WI38 (cell line): ENCODE measurements at regions not wholly inside any gene's neighbourhood (a gene's known extent, or its start where the extent isn't known, plus 50 kb on each side); places are given as distances from the start of the nearest gene placed in this dataset.

Experiments
- H3K4me3 ChIP-seq: 2 replicates; pipeline ENCODE4 v1.5.1; 2011; ENCODE audit warnings: low read depth, mild to moderate bottlenecking, control low read depth, low read length
- CTCF ChIP-seq: IDR thresholded peaks from 2 replicates; pipeline ENCODE4 v1.5.1; 2012; ENCODE audit warnings: low read depth, mild to moderate bottlenecking, control low read depth, low read length

- no peak for TF ChIP-seq CTCF
These were observed 895.2 kb upstream of the ZEB2 start for GRCh38 chr2:145415151-145415550.

GRCh38 chr2:145413261-145414030, 893.5 kb upstream of the ZEB2 start:
- TF ChIP-seq CTCF: no peak
- H3K4me3 ChIP-seq: no peak overlapping the region

More at GRCh38 chr2:145415151-145415550, 895.2 kb upstream of the ZEB2 start:
- no peak overlapping the region for H3K4me3 ChIP-seq

GRCh38 chr2:145412155-145412554, 892.2 kb upstream of the ZEB2 start:
- H3K4me3 ChIP-seq: no peak overlapping the region
- TF ChIP-seq CTCF: no peak

- no peak for TF ChIP-seq CTCF
- H3K4me3 ChIP-seq: no peak overlapping the region
These were observed 891.6 kb upstream of the ZEB2 start for GRCh38 chr2:145411493-145411892.

- no peak for TF ChIP-seq CTCF
- no peak overlapping the region for H3K4me3 ChIP-seq
These were observed 890.2 kb upstream of the ZEB2 start for GRCh38 chr2:145410086-145410485.

- no peak overlapping the region for H3K4me3 ChIP-seq
- no peak for TF ChIP-seq CTCF
These were observed 889.1 kb upstream of the ZEB2 start for GRCh38 chr2:145408980-145409379.

GRCh38 chr2:145404690-145405089, 884.8 kb upstream of the ZEB2 start:
- TF ChIP-seq CTCF: no peak
- H3K4me3 ChIP-seq: no peak overlapping the region
